Heart right ventricle (tissue), 16 donors: ENCODE measurements at regions not wholly inside any gene's neighbourhood (a gene's known extent, or its start where the extent isn't known, plus 50 kb on each side); places are given as distances from the start of the nearest gene placed in this dataset.

Source experiments
- ATAC-seq, 8 donors: fragments of 200-7000 bp; cut with Tn5 transposase; one replicate each; pipeline ENCODE4 v1.9.1; 2020; ENCODE audit warnings: mild to moderate bottlenecking in 8 of 8, moderate library complexity in 8 of 8, moderate number of reproducible peaks in 1 of 8
- DNase-seq, 2 donors: peaks; one replicate each; pipeline ENCODE4 v3.0.0-alpha.2; 2020
- H3K27ac ChIP-seq, 10 donors: fragments of 200-600 bp; sonication (generic) in 2 of 10; one replicate each; pipeline versions ENCODE4 v1.5.0 to v1.8.0; 2020 to 2022; ENCODE audit warnings: mild to moderate bottlenecking in 3 of 10
- H3K27me3 ChIP-seq, 7 donors: fragments of 200-600 bp; one replicate each; pipeline ENCODE4 v1.8.0; 2021 to 2022; ENCODE audit warnings: mild to moderate bottlenecking in 2 of 7
- H3K36me3 ChIP-seq, 9 donors: fragments of 200-600 bp; sonication (generic) in 1 of 9; one replicate each; pipeline versions ENCODE4 v1.5.0 to v1.8.0; 2020 to 2022; ENCODE audit warnings: mild to moderate bottlenecking in 2 of 9
- H3K4me1 ChIP-seq, 9 donors: fragments of 200-600 bp; sonication (generic) in 1 of 9; one replicate each; pipeline versions ENCODE4 v1.5.0 to v1.8.0; 2020 to 2022; ENCODE audit warnings: mild to moderate bottlenecking in 4 of 9
- H3K4me3 ChIP-seq, 10 donors: fragments of 200-600 bp; sonication (generic) in 2 of 10; one replicate each; pipeline versions ENCODE4 v1.5.0 to v1.8.0; 2020 to 2022; ENCODE audit warnings: mild to moderate bottlenecking in 7 of 10, moderate library complexity in 2 of 10
- H3K9me3 ChIP-seq, 11 donors: fragments of 200-600 bp in 10 of 11; sonication (generic) in 2 of 11; one replicate each; pipeline versions ENCODE4 v1.5.0 to v1.8.0; 2013 to 2022; ENCODE audit warnings: mild to moderate bottlenecking in 2 of 11, control low read depth in 1 of 11, moderate library complexity in 1 of 11
- whole genome bisulfite sequencing, 2 donors: extraction: QIAGEN DNeasy Blood & Tissue Kit; methylation state at CpG; one replicate each; pipeline ENCODE4 v1.1.7; 2013; ENCODE audit warnings: inconsistent platforms in 1 of 2; 5-methylcytosine and 5-hydroxymethylcytosine counted together
- intact Hi-C, 10 donors: fragments of 100-400 bp; cut with DNase I; formaldehyde crosslinking; loops; one replicate each; pipeline versions ENCODE4 v1.11.1 to v1.14.2; 2022
- TF ChIP-seq, protein P1 (sequence below), 9 donors: fragments of 200-600 bp; sonication (generic) in 2 of 9; IDR thresholded peaks; one replicate each; pipeline versions ENCODE4 v1.5.0 to v1.8.0; 2021 to 2022; ENCODE audit warnings: antibody characterized with exemption in 9 of 9, mild to moderate bottlenecking in 5 of 9, moderate library complexity in 1 of 9
- donor health status: Arrhythmogenic right ventricular cardiomyopathy.
- donor health status: ischemic (EF 13 %, LVEDD 7.1; RV severe dilation, severe dysfunction).
- donor health status: healthy with polysubstance abuse.
- donor health status: DM: no; HTN: yes; CAD: no.
- donor health status: DM: no; HTN: no; CAD: no.
- donor health status: ischemic (EF 25% LVEDD 6.9; RV normal size, moderate dysfunction).
- donor health status: ischemic (EF 25% LVEDD 5.7; RV mildly dilated, moderate dysfunction).
- donor health status: healthy.
- donor health status: DM: yes; HTN: yes; CAD: no.
- donor health status: Ischemic cardiomyopathy.
- donor health status: ischemic (EF 35%, LVEDD 5.7; RV mildly dilated, moderate dysfunction).
- donor health status: nonischemic (EF 11% LVEDD 7.7; RV severe dilation, severe dysfunction).
- donor health status: DM: yes; HTN: yes; CAD: no.
- donor health status: PGD.
- donor health status: ischemic (EF 29% LVEDD 5.4; RV normal size, mild dysfunction).
- donor health status: nonischemic (EF 23%, LVEDD 6.1; RV moderate dilation, normal function).

DNA sequence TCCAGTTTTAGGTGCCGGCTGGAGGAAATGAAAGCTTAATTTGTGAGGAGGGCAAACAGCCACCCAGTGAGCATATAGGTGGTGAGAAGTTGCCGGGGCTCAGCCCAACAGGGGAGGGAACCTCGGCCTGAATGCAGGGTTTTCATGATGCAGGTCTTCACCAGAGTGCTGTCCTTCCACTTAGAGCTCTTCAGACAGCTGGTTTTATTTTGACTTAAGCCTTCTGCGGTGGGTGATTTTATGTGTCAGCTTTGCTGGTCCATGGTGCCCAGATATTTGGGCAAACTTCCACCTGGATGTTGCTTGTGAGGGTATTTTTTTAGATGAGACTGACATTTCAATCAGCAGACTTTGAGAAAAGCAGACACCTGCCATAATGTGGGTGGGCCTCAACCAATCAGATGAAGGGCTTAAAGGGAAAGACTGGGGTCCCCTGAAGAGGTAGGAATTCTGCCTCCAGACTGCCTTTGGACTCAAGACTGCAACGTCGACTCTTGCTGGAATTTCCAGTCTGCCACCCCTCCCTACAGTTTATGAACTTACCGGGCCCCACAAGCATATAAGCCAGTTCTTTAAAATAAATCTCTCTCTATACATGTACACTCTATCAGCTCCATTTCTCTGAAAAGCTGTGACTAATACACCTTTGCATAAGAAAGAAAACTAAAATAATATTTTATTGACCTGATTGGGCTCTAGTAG, 72.8 kb downstream of the RHOU start:
- intact Hi-C loops, result loop anchor here in 1 of 10 donors (5.0 kb wide), 1 partner anchor 1511 kb away; no protein-coding TSS in a partner anchor
- Histone ChIP-seq H3K4me3 (no peak overlapping the region), H3K9me3 (no peaks in the 10 kb centered on the region), H3K27ac (no peak overlapping the region), H3K36me3 (no peaks in the 10 kb centered on the region), H3K4me1 (peaks cover 0 to 32% (median 0%) of the 10 kb centered on the region in 9 donors), H3K27me3 (peaks cover 0 to 25% (median 4%) of the 10 kb centered on the region in 7 donors)
- WGBS, 2 donors, result 68 to 92% methylated on average over 7 of the region's 7 CpGs
- no peak for ATAC-seq
- no peak for DNase-seq
- TF ChIP-seq, protein P1, sequence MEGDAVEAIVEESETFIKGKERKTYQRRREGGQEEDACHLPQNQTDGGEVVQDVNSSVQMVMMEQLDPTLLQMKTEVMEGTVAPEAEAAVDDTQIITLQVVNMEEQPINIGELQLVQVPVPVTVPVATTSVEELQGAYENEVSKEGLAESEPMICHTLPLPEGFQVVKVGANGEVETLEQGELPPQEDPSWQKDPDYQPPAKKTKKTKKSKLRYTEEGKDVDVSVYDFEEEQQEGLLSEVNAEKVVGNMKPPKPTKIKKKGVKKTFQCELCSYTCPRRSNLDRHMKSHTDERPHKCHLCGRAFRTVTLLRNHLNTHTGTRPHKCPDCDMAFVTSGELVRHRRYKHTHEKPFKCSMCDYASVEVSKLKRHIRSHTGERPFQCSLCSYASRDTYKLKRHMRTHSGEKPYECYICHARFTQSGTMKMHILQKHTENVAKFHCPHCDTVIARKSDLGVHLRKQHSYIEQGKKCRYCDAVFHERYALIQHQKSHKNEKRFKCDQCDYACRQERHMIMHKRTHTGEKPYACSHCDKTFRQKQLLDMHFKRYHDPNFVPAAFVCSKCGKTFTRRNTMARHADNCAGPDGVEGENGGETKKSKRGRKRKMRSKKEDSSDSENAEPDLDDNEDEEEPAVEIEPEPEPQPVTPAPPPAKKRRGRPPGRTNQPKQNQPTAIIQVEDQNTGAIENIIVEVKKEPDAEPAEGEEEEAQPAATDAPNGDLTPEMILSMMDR (IDR thresholded peaks at IDR 0.05), result no peak

DNA sequence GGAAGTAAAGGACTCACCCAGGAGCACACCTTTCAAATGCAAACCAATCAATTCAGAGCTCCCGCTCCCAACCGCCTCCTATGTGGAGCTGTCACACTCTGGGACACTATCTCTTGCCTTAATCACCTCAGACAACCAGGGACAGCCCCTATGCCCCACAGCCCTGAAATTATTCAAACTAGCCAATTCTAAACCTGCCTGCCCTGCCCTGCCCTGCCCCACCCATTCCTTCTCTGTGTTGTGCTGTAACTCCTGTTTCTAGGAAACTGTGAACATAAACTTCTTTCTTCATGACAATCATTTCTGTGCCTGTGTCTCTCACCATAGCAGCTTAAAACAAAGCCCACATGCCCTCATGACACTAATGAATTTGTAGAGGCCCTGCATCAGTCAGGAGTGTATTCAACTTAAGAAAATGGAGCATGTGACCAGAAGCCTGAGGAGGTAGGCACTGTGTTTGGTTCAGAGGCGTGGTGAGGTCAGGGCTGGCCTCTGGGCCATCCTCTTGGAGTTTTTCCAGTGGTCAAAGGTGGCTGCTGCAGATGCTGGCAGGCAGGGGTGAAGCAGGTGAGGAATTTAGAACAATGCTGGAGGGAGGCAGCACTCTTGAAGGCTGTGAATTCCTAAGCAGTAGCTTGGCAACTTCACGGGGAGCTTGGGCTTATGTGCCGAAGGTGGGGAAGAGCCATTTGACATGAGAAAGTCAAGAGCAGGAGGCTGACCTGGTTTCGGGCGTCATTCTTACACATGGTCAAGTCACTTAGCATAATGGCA, 74.5 kb downstream of the RHOU start:
- no peak for ATAC-seq
- peaks cover 0 to 26% (median 0%) of the 10 kb centered on the region in 9 donors for H3K4me1 ChIP-seq
- H3K27me3 ChIP-seq, result peaks cover 0 to 26% (median 0%) of the 10 kb centered on the region in 7 donors
- intact Hi-C loops, result loop anchor here in 1 of 10 donors (5.0 kb wide), 1 partner anchor 1513 kb away; no protein-coding TSS in a partner anchor
- H3K27ac ChIP-seq, result no peak overlapping the region
- no peaks in the 10 kb centered on the region for H3K9me3 ChIP-seq
- WGBS, 2 donors, result 74 to 91% methylated on average over 7 of the region's 7 CpGs
- no peak overlapping the region for H3K4me3 ChIP-seq
- DNase-seq, result no peak
- TF ChIP-seq, protein P1 (IDR thresholded peaks at IDR 0.05), result no peak
- H3K36me3 ChIP-seq, result no peaks in the 10 kb centered on the region

DNA sequence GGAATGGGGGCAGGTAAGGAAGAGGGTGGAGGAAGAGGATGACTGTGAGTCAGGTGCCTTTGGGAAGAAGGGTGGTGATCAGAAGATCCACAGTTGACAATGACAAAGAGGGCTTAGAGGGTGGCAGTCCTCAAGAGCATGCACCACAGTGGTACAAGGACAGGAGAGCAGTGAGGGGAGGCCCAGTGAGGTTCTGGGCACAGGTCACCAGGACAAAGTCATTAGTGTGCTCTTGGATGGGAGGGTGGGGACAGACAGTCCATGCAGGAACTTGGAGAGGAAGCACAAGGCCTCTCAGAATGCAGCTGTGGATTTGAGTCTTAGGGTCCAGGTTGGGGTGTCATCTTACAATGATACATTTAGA, 75.1 kb downstream of the RHOU start:
- H3K9me3 ChIP-seq, result no peaks in the 10 kb centered on the region
- ATAC-seq (no peak), DNase-seq (no peak)
- H3K27me3 ChIP-seq, result peaks cover 0 to 29% (median 0%) of the 10 kb centered on the region in 7 donors
- no peaks in the 10 kb centered on the region for H3K36me3 ChIP-seq
- intact Hi-C loops, result no loop called here
- no peak overlapping the region for H3K4me3 ChIP-seq
- TF ChIP-seq, protein P1 (IDR thresholded peaks at IDR 0.05), result no peak
- H3K27ac ChIP-seq, result peak overlapping the region in 1 of 10 donors; percentile 73
- peaks cover 0 to 20% (median 0%) of the 10 kb centered on the region in 9 donors for H3K4me1 ChIP-seq

DNA sequence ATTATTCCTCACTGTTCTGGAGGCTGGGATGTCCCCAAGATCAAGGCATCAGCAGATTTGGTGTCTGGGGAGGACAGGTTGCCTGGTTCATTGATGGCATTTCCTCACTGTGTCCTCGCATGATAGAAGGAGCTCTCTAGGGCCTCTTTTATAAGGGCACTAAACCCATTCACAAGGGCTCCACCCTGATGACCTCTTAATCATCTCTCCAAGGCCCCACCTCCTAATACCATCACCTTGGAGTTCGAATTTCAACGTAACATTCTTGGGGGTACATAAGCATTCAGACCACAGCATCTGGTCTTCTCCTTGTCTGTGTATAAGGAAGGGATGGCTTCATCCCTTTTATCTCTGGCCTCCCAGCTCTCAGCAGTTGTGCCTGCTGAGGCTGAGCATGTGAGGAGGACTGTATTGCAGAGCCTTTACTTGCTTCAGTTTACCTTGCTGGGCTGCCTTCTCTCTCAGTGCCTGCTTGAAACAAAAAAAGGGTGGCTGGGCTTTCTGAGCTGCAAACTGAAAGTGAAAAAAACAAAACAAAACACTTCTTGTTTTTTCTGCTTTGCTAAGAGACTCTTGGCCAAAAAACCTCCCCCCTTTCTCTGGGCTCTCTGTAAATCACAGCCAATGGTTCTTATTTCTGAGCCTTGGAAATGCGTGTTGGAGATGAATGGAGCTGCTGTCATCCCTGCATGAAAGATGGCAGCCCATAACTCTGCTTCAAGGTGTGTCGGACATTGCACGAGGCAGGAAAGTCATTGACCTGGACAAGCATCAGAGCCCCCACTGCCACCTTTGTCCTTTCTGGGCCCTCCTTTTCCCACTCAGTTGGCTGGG, 75.8 kb downstream of the RHOU start:
- H3K27ac ChIP-seq, result peak overlapping the region in 1 of 10 donors; percentile 73
- no peaks in the 10 kb centered on the region for H3K36me3 ChIP-seq
- H3K9me3 ChIP-seq, result no peaks in the 10 kb centered on the region
- ATAC-seq (peak in 2 of 8 donors; percentile 33 to 42), DNase-seq (no peak)
- peaks cover 0 to 29% (median 0%) of the 10 kb centered on the region in 7 donors for H3K27me3 ChIP-seq
- H3K4me3 ChIP-seq, result no peak overlapping the region
- 76 to 82% methylated on average over 6 of the region's 6 CpGs for WGBS, 2 donors
- TF ChIP-seq, protein P1 (IDR thresholded peaks at IDR 0.05), result no peak
- H3K4me1 ChIP-seq, result peaks cover 0 to 19% (median 0%) of the 10 kb centered on the region in 9 donors
- intact Hi-C loops, result no loop called here
